GM12892 (cell line): ENCODE measurements at regions not wholly inside any gene's neighbourhood (a gene's known extent, or its start where the extent isn't known, plus 50 kb on each side); places are given as distances from the start of the nearest gene placed in this dataset.

Experiments
- DNase-seq: peaks from one replicate; pipeline ENCODE4 v3.0.0; 2011; ENCODE audit not compliant: insufficient read length
- FAIRE-seq: peaks from 2 replicates; lab custom pipeline; 2011; peaks lifted over from hg19 to GRCh38; lab: Jason Lieb, UNC
- POLR2A ChIP-seq: IDR thresholded peaks from 2 replicates; pipeline ENCODE4 v1.6.1; 2011; ENCODE audit warnings: low read depth, low read length, control low read depth
- POLR2AphosphoS5 ChIP-seq: IDR thresholded peaks from 2 replicates; pipeline ENCODE4 v1.6.1; 2011; ENCODE audit warnings: low read depth, low read length, control low read depth
- TAF1 ChIP-seq: IDR thresholded peaks from 2 replicates; pipeline ENCODE4 v1.6.1; 2011; ENCODE audit warnings: low read depth, mild to moderate bottlenecking, control low read depth, low read length, borderline replicate concordance

DNA sequence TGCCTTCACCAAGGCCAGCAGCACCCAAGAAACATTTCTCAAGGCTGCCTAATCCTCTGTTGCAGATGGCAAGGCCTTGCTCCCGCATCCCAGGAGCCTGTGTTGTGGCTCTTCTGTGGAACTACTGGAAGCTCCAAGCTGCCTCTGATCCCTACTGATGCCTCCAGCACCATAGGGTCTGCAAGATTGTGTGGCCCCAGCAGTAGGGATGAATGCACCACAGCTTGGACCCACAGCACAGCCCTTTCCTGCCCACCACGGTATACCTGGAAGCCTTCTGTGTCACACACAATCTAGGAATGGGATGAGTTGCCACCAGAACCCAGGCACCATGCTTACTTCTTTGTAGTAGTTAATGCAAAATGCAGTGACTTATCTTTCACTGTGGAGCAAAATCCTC, 291.1 kb upstream of the FOXQ1 start:
- no peak for FAIRE-seq
- DNase-seq, result no peak
- no peak for TF ChIP-seq POLR2A
- no peak for TF ChIP-seq POLR2AphosphoS5
- no peak for TF ChIP-seq TAF1

DNA sequence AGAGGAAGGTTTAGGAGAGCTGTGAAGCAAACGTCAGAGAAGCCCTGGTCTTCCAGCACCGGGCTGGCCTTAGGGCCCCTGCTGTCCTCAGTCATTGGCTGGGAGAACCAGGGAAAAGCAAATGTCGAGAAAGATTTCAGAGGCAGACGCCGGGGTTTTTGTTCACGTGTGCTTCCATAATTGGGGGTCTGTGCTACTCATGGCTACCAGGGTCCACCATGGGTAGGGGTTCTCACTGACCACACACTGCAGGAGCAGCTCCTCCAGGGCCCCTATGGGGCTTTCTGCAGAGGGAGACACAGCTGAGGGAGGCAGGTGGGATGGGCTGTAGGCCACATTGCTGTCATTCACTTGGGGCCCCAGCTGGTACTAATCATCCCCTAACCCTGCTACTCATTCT, 291.8 kb upstream of the FOXQ1 start:
- FAIRE-seq (no peak), DNase-seq (no peak)
- TF ChIP-seq POLR2A, result no peak
- no peak for TF ChIP-seq TAF1
- TF ChIP-seq POLR2AphosphoS5, result no peak

GRCh38 chr6:1018041-1018440, 293.9 kb upstream of the FOXQ1 start:
- DNase-seq (no peak), FAIRE-seq (no peak)
- TF ChIP-seq POLR2AphosphoS5, result no peak
- no peak for TF ChIP-seq TAF1
- no peak for TF ChIP-seq POLR2A

DNA sequence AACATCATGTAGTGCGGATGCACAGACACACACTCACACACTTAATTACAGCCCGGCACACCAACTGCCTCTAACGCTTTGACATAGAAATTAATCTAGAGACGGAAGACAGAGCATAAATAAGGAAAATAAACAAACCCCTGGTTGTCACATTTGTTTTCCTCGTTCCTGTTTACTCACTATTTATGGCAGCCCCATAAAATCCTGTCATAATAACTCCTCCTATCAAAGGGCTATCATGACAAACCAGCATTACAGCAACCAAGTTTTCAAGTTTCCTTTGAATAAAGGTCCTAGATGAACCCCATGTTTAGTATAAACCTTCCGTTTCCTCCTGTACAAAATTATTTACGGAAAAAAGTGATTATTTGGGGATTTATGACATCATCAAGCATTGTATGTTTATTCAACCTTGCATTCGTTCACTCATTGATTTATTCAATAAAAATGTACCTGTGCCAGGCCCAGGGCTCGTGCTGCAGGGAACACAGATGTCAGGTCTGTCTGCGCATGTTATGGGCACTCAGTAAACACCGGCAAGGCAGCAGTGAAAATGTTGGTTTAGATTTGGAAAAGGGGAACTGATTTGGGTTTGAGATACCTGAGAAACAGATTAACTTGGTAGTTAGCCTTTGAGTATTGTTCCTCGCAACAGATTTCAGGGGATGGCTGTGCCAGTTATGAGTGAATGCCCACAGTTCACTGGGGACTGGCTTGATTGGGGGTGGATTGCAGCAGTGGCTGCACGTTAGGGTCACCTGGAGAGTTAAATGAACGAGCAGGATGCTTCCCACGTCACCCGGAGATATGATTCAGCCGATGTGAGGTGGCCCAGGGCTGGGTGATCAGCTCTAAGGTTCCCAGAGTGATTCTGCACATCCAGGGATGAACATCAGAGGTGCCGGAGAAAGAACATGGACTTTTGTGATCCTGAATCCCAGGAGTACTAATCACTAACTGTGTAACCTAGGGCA, 295.3 kb upstream of the FOXQ1 start:
- DNase-seq, result no peak
- no peak for FAIRE-seq
- TF ChIP-seq POLR2A (no peak), POLR2AphosphoS5 (no peak), TAF1 (no peak)

GRCh38 chr6:1015825-1016224, 296.1 kb upstream of the FOXQ1 start:
- TF ChIP-seq POLR2A (no peak), POLR2AphosphoS5 (no peak), TAF1 (no peak)
- FAIRE-seq (no peak), DNase-seq (no peak)

DNA sequence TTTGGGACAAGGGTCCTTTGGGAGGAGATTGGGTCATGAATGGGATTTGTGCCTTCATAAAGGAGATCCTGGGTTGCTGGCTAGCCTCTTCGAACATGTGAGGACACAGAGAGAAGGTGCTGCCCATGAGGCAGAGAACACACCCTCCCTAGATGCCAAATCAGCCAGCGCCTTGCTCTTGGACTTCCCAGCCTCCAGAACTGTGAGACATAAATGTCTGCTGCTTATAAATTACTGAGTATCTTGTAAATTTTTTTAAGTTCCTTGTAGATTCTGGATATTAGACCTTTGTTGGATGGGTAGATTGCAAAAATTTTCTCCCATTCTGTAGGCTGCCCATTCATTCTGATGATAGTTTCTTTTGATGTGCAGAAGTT, 297.5 kb upstream of the FOXQ1 start:
- DNase-seq, result no peak
- no peak for TF ChIP-seq POLR2AphosphoS5
- no peak for TF ChIP-seq POLR2A
- no peak for TF ChIP-seq TAF1
- FAIRE-seq, result no peak

DNA sequence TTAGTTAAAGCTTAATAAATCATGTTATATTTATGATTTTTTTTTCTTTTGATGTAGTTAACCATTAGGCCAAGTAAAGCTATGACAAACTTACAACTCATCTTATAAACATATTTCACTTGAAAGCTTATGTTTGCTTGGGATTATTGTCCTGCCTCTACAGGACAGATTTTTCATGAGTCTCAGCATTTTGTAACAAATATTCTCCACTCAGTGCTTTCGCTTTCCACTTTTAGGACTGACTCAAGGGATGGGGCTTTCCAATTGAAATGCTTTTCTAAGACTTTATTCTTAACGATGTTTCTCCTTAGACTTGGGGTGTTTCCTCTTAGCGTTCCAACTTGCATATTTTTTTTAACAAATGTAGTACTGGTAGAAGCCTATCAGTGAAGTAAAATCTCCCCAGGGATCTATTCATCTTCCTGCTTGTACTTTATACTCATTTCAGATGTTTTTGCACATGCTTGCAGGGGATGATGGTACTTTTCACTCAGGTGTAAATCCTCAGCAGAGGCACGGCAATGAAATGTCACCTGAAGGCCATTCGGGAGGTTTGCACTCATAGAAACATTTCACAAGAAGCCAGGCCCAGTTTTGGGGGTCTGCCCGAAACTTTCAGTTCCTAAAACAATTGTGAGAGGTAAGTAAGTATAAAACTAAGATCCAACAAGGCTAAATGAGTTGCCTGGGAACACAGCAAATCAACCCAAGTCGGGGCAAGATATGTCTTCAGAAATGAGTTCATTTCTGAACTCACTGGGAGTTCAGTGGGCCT, 298.1 kb upstream of the FOXQ1 start:
- DNase-seq, result no peak
- no peak for FAIRE-seq
- TF ChIP-seq TAF1 (no peak), POLR2A (peak; percentile 75), POLR2AphosphoS5 (peak; percentile 75)

DNA sequence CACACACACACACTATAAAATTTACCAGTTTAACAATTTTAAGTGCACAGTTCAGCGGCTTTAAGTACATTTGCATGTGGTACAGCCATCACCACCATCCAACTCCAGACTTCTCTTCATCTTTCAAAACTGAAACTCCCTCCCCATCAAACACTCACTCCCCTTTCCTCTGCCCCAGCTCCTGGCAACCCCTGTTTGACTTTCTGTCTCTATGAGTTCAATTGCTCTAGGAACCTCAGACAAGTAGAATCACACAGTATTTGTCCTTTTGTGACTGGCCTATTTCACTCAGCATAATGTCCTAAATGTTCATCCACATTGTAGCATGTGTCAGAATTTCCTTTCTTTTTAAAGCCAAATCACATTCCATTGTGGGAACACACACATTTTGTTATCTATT, 302.8 kb upstream of the FOXQ1 start:
- FAIRE-seq (no peak), DNase-seq (no peak)
- TF ChIP-seq POLR2AphosphoS5 (no peak), POLR2A (no peak), TAF1 (no peak)

GRCh38 chr6:1007159-1007558, 304.7 kb upstream of the FOXQ1 start:
- DNase-seq, result no peak
- TF ChIP-seq POLR2A (no peak), TAF1 (no peak)
- no peak for FAIRE-seq

GRCh38 chr6:1004885-1005630, 306.8 kb upstream of the FOXQ1 start:
- TF ChIP-seq POLR2AphosphoS5 (no peak), POLR2A (no peak)
- FAIRE-seq (no peak), DNase-seq (no peak)

DNA sequence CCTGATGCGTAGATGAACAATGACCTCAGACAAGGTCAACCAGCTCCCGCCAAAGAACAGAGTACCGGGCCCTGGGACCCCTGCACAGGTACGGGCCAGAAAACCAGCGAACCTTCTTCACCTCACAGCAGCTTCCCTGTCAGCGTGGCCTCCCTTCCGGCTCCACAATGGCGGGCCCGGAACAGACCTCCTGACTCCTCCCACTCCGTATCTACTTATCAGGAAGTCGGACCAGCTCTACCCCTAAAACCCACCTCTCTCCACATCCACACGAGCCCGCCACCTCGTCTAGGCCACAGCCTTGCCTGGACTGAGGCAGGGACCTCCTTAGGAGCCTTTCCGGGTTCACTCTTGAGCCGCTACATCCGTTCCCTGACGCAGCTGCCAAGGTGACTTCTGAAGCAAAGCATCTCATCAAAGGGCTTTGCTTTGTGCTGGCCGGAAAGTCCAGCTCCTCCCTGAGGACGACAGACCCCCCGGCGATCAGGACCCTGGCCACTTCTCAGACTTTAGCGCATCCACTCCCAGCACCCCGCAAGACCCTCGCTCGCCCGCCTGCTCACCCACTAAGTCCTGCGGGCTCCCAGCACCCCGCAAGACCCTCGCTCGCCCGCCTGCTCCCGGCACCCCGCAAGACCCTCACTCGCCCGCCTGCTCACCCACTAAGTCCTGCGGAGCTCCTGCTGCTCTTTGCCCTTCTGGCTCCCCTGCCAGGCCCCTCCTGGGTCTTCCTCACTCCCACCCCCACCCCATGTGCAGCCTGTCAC, 308.3 kb upstream of the FOXQ1 start:
- TF ChIP-seq POLR2AphosphoS5 (no peak), POLR2A (no peak), TAF1 (no peak)
- no peak for FAIRE-seq
- DNase-seq, result no peak
